Left colon (tissue), 2 donors: ENCODE measurements at regions not wholly inside any gene's neighbourhood (a gene's known extent, or its start where the extent isn't known, plus 50 kb on each side); places are given as distances from the start of the nearest gene placed in this dataset.

ENCODE experiments used
- ATAC-seq: fragments of 200-7000 bp; cut with Tn5 transposase; one replicate; pipeline ENCODE4 v1.9.1; 2020; ENCODE audit warnings: mild to moderate bottlenecking, moderate library complexity
- DNase-seq, 2 donors: peaks; one replicate each; pipeline ENCODE4 v3.0.0-alpha.2; 2020
- intact Hi-C, 2 donors: fragments of 100-400 bp; cut with DNase I in 1 of 2; cut with micrococcal nuclease in 1 of 2; formaldehyde crosslinking; loops; one replicate each; pipeline versions ENCODE4 v1.11.2 to v1.14.0; 2022; cut with DNase I, micrococcal nuclease
- donor health status: DM: no; HTN: no; CAD: no.
- donor health status: DM: yes; HTN: yes; CAD: no.

- DNase-seq (no peak), ATAC-seq (no peak)
- intact Hi-C loops = loop anchor here in 1 of 2 donors (10.0 kb wide), 1 partner anchor 65 kb away; no protein-coding TSS in a partner anchor
Observed at GRCh38 chr17:54839447-54839846, 61.2 kb upstream of the TOM1L1 start.

- DNase-seq (no peak), ATAC-seq (peak; percentile 40)
- intact Hi-C loops = no loop called here
Observed at GRCh38 chr17:54840885-54841591, 59.6 kb upstream of the TOM1L1 start.

GRCh38 chr17:54841656-54842055 is 59.0 kb upstream of the TOM1L1 start:
- DNase-seq = no peak
- ATAC-seq = no peak
- intact Hi-C loops = no loop called here

GRCh38 chr17:54844233-54844632 is 56.4 kb upstream of the TOM1L1 start:
- DNase-seq = no peak
- ATAC-seq = no peak
- intact Hi-C loops = no loop called here

GRCh38 chr17:54848368-54848987 is 52.2 kb upstream of the TOM1L1 start:
- no peak for ATAC-seq
- no peak for DNase-seq
- intact Hi-C loops = no loop called here

- peak; percentile 42 for ATAC-seq
- intact Hi-C loops = no loop called here
Observed at GRCh38 chr17:54849660-54850059, 51.0 kb upstream of the TOM1L1 start.

More at GRCh38 chr17:54849660-54850059, 51.0 kb upstream of the TOM1L1 start:
- DNase-seq = peak in 1 of 2 donors; percentile 3
